HepG2 (cell line): ENCODE measurements at regions not wholly inside any gene's neighbourhood (a gene's known extent, or its start where the extent isn't known, plus 50 kb on each side); places are given as distances from the start of the nearest gene placed in this dataset.

ENCODE experiments used
- ATAC-seq: fragments of 200-7000 bp; cut with Tn5 transposase; 3 replicates; pipeline ENCODE4 v1.9.1; 2020; ENCODE audit warnings: mild to moderate bottlenecking, moderate library complexity
- BruUV-seq: library from RNA; stranded (reverse); fragments of 400-500 nt; replicated peaks from 2 replicates; lab custom pipeline; 2021; lab: Mats Ljungman, UMichigan
- CTCF ChIA-PET: fragments of 300-600 bp; formaldehyde crosslinking; extraction: SDS; loops from one replicate; lab custom pipeline; 2021; ENCODE audit warnings: low total read pairs, inconsistent platforms, low intra/inter-chr PET ratio; lab: Yijun Ruan, JAX
- POLR2A ChIA-PET: fragments of 350-600 bp; sonication (Branson Sonifier 250); formaldehyde crosslinking; loops from one replicate; lab custom pipeline; 2020; ENCODE audit warnings: antibody characterized with exemption, inconsistent platforms; lab: Yijun Ruan, JAX
- DNase-seq: peaks from one replicate; pipeline ENCODE4 v3.0.0-alpha.2; 2015; ENCODE audit warnings: low spot score
- FAIRE-seq: peaks from 3 replicates; lab custom pipeline; 2011; peaks lifted over from hg19 to GRCh38; lab: Jason Lieb, UNC
- H2AFZ ChIP-seq: one replicate; pipeline ENCODE4 v1.6.1; 2011; ENCODE audit warnings: low read length, inconsistent platforms
- H3K27ac ChIP-seq: fragments of 300-600 bp; 3 replicates; pipeline ENCODE4 v1.8.0; 2011; ENCODE audit warnings: mixed run types, mild to moderate bottlenecking, mixed read lengths, low read length, inconsistent platforms; ENCODE audit not compliant: insufficient read depth; ENCODE audit errors: extremely low read length
- H3K27me3 ChIP-seq, 2 experiments: fragments of 200-600 bp in 1 of 2; 2 replicates in 1 of 2; 3 replicates in 1 of 2; pipeline versions ENCODE4 v1.6.0 to v1.8.0; 2011; ENCODE audit warnings: low read length in 2 of 2, mild to moderate bottlenecking in 2 of 2, moderate library complexity in 2 of 2, inconsistent platforms in 1 of 2; ENCODE audit not compliant: insufficient read depth in 2 of 2, control insufficient read depth in 1 of 2
- H3K36me3 ChIP-seq, 2 experiments: fragments of 200-600 bp in 1 of 2; replicated peaks in 1 of 2; 2 replicates in 1 of 2; 3 replicates in 1 of 2; pipeline versions ENCODE4 v1.5.1 to v1.8.0; 2011; ENCODE audit warnings: low read length in 2 of 2, inconsistent platforms in 1 of 2; ENCODE audit not compliant: insufficient read depth in 2 of 2, control insufficient read depth in 1 of 2
- H3K4me1 ChIP-seq: 2 replicates; pipeline ENCODE4 v1.5.1; 2012; ENCODE audit warnings: low read length, inconsistent platforms; ENCODE audit not compliant: insufficient read depth
- H3K4me2 ChIP-seq: 2 replicates; pipeline ENCODE4 v1.6.0; 2011; ENCODE audit warnings: low read depth, low read length, inconsistent platforms
- H3K4me3 ChIP-seq, 3 experiments: fragments of 200-600 bp in 1 of 3; sonication (generic), shearing (Covaris generic) in 1 of 3; replicated peaks in 1 of 3; 2 replicates each; pipeline ENCODE4 v1.5.1; 2011 to 2016; ENCODE audit warnings: low read length in 3 of 3, inconsistent platforms in 2 of 3, low read depth in 2 of 3, mild to moderate bottlenecking in 2 of 3, control low read depth in 1 of 3, mixed read lengths in 1 of 3; ENCODE audit not compliant: insufficient read depth in 1 of 3
- H3K79me2 ChIP-seq: one replicate; pipeline ENCODE4 v1.6.1; 2011; ENCODE audit warnings: low read length, inconsistent platforms; ENCODE audit not compliant: insufficient read depth
- H3K9ac ChIP-seq: 2 replicates; pipeline ENCODE4 v1.6.0; 2011; ENCODE audit warnings: mild to moderate bottlenecking, low read depth, low read length, inconsistent platforms; ENCODE audit not compliant: insufficient read depth
- H3K9me3 ChIP-seq: 2 replicates; pipeline ENCODE4 v1.5.1; 2012; ENCODE audit warnings: mild to moderate bottlenecking, low read length
- H4K20me1 ChIP-seq: 2 replicates; pipeline ENCODE4 v1.6.0; 2011; ENCODE audit warnings: inconsistent platforms, mild to moderate bottlenecking, low read length, moderate library complexity; ENCODE audit not compliant: insufficient read depth
- ATM ChIP-seq: fragments of 450-650 bp; IDR thresholded peaks from 2 replicates; pipeline ENCODE4 v1.7.1; 2017; ENCODE audit warnings: mild to moderate bottlenecking, borderline replicate concordance
- FOXM1 ChIP-seq: sonication (generic); formaldehyde crosslinking; IDR thresholded peaks from 2 replicates; pipeline ENCODE4 v1.5.0; 2020; ENCODE audit warnings: missing genetic modification reagents
- FOXP4 ChIP-seq: sonication (generic); formaldehyde crosslinking; IDR thresholded peaks from 2 replicates; pipeline ENCODE4 v1.4.0; 2020; ENCODE audit warnings: missing genetic modification reagents
- HCFC1 ChIP-seq: fragments of 150-350 bp; IDR thresholded peaks from 2 replicates; pipeline ENCODE4 v1.6.1; 2014; ENCODE audit warnings: low read depth, low read length
- KDM5A ChIP-seq: fragments of 200-600 bp; sonication (generic); IDR thresholded peaks from 2 replicates; pipeline ENCODE4 v1.7.0; 2018; ENCODE audit warnings: antibody characterized with exemption, mild to moderate bottlenecking, low read length, borderline replicate concordance
- PLRG1 ChIP-seq: fragments of 450-650 bp; conservative IDR thresholded peaks from 2 replicates; pipeline ENCODE4 v1.6.1; 2016
- PRMT3 ChIP-seq: sonication (generic); formaldehyde crosslinking; IDR thresholded peaks from 2 replicates; pipeline ENCODE4 v1.8.1; 2022; ENCODE audit warnings: low read depth, mild to moderate bottlenecking, moderate library complexity, missing genetic modification reagents, borderline replicate concordance
- RNF2 ChIP-seq: fragments of 450-650 bp; conservative IDR thresholded peaks from 2 replicates; pipeline ENCODE4 v1.6.1; 2016; ENCODE audit warnings: low read depth
- TEAD2 ChIP-seq: sonication (generic); formaldehyde crosslinking; IDR thresholded peaks from 2 replicates; pipeline ENCODE4 v1.9.0; 2021; ENCODE audit warnings: missing genetic modification reagents
- TFDP2 ChIP-seq: sonication (generic); formaldehyde crosslinking; IDR thresholded peaks from 2 replicates; pipeline ENCODE4 v1.4.0; 2020; ENCODE audit warnings: missing genetic modification reagents
- ZBTB14 ChIP-seq: sonication (generic); formaldehyde crosslinking; IDR thresholded peaks from 2 replicates; pipeline ENCODE4 v1.4.0; 2020; ENCODE audit warnings: missing genetic modification reagents
- ZNF12 ChIP-seq: sonication (generic); formaldehyde crosslinking; IDR thresholded peaks from 2 replicates; pipeline ENCODE4 v1.5.0; 2020; ENCODE audit warnings: missing genetic modification reagents
- ZNF275 ChIP-seq: sonication (generic); formaldehyde crosslinking; IDR thresholded peaks from 2 replicates; pipeline ENCODE4 v1.8.0; 2022; ENCODE audit warnings: missing genetic modification reagents, mild to moderate bottlenecking, inconsistent platforms, borderline replicate concordance
- ZNF280D ChIP-seq: sonication (generic); formaldehyde crosslinking; IDR thresholded peaks from 2 replicates; pipeline ENCODE4 v1.5.1; 2020; ENCODE audit warnings: mild to moderate bottlenecking, missing genetic modification reagents
- ZNF3 ChIP-seq: IDR thresholded peaks from 2 replicates; pipeline ENCODE4 v1.7.0; 2017; ENCODE audit warnings: inconsistent platforms
- ZNF713 ChIP-seq: sonication (generic); formaldehyde crosslinking; IDR thresholded peaks from 2 replicates; pipeline ENCODE4 v1.4.0; 2020; ENCODE audit warnings: mild to moderate bottlenecking, missing genetic modification reagents
- ZNF749 ChIP-seq: sonication (generic); formaldehyde crosslinking; IDR thresholded peaks from 2 replicates; pipeline ENCODE4 v1.8.0; 2022; ENCODE audit warnings: mild to moderate bottlenecking, missing genetic modification reagents, moderate library complexity, borderline replicate concordance
- ZSCAN30 ChIP-seq: sonication (generic); formaldehyde crosslinking; IDR thresholded peaks from 2 replicates; pipeline ENCODE4 v1.5.0; 2020; ENCODE audit warnings: mild to moderate bottlenecking, missing genetic modification reagents
- WGBS: methylation state at CpG from one replicate; pipeline ENCODE4 v1.1.6; 2017; ENCODE audit warnings: low lambda C conversion rate; 5-methylcytosine and 5-hydroxymethylcytosine counted together
- in situ Hi-C: cut with HindIII; loops from 2 replicates; pipeline ENCODE4 v1.10.0; 2017; ENCODE audit warnings: low pct_unique_long_range_greater_than_20kb; ENCODE audit not compliant: extremely low pct_ligation_motif_present
- intact Hi-C: fragments of 100-400 bp; cut with micrococcal nuclease; formaldehyde crosslinking; loops from one replicate; pipeline ENCODE4 v1.10.0; 2022; ENCODE audit not compliant: unreplicated experiment

- FAIRE-seq, result no peak
- no peak for DNase-seq
- Histone ChIP-seq H3K79me2 (no peaks in the 10 kb centered on the region), H3K9ac (no peak overlapping the region), H3K4me1 (no peaks in the 10 kb centered on the region), H2AFZ (no peak overlapping the region), H3K27ac (no peak overlapping the region), H3K36me3 (no peaks in the 10 kb centered on the region), H4K20me1 (no peaks in the 10 kb centered on the region), H3K4me3 (no peak overlapping the region), H3K4me2 (no peak overlapping the region), H3K27me3 (0 out of 5 replicates have a peak, but pooled peaks cover 0 to 1% of the 10 kb centered on the region in 2 experiments), H3K9me3 (peaks cover 4% of the 10 kb centered on the region)
- intact Hi-C loops, result no loop called here
- CTCF ChIA-PET, result no interaction called here
- 14% methylated on average over 4 of the region's 4 CpGs for WGBS
- no TSS peak for BruUV-seq
- ATAC-seq, result no peak
- in situ Hi-C loops, result no loop called here
- POLR2A ChIA-PET, result no interaction called here
- no peak for TF ChIP-seq PRMT3 (CRISPR knock-in tag)
- no peak for TF ChIP-seq ZBTB14 (CRISPR knock-in tag)
- TF ChIP-seq ZNF280D (CRISPR knock-in tag), result no peak
- no peak for TF ChIP-seq ZSCAN30 (CRISPR knock-in tag)
- no peak for TF ChIP-seq ZNF713
- TF ChIP-seq TFDP2 (CRISPR knock-in tag), result no peak
- TF ChIP-seq ZNF749 (CRISPR knock-in tag), result no peak
- TF ChIP-seq KDM5A, result no peak
- no peak for TF ChIP-seq ZNF275 (CRISPR knock-in tag)
- no peak for TF ChIP-seq ZNF12 (CRISPR knock-in tag)
- TF ChIP-seq FOXP4, result no peak
- no peak for TF ChIP-seq RNF2
- no peak for TF ChIP-seq ATM
- no peak for TF ChIP-seq ZNF3 (CRISPR knock-in tag)
- no peak for TF ChIP-seq HCFC1
- TF ChIP-seq TEAD2, result no peak
- no peak for TF ChIP-seq PLRG1
- no peak for TF ChIP-seq FOXM1 (CRISPR knock-in tag)
Measured at GRCh38 chr22:26942637-26942957, 285.2 kb downstream of the MIAT start.
